Transverse colon (tissue), 4 donors: ENCODE measurements at regions not wholly inside any gene's neighbourhood (a gene's known extent, or its start where the extent isn't known, plus 50 kb on each side); places are given as distances from the start of the nearest gene placed in this dataset.

Experiments
- DNase-seq: peaks from one replicate; pipeline ENCODE4 v3.0.0-alpha.2; 2019
- H3K27ac ChIP-seq, 4 donors: fragments of 200-600 bp; sonication (generic); 2 replicates each; pipeline ENCODE4 v1.5.1; 2016 to 2018; ENCODE audit warnings: inconsistent platforms in 4 of 4
- H3K27me3 ChIP-seq: fragments of 200-600 bp; sonication (generic); 2 replicates; pipeline ENCODE4 v1.5.1; 2017; ENCODE audit warnings: inconsistent platforms
- H3K36me3 ChIP-seq, 4 donors: fragments of 200-600 bp; sonication (generic); 2 replicates each; pipeline ENCODE4 v1.5.1; 2017 to 2019; ENCODE audit warnings: inconsistent platforms in 4 of 4
- H3K4me1 ChIP-seq, 4 donors: fragments of 200-600 bp; sonication (generic); 2 replicates each; pipeline ENCODE4 v1.5.1; 2017 to 2020; ENCODE audit warnings: inconsistent platforms in 4 of 4
- H3K4me3 ChIP-seq, 4 donors: fragments of 200-600 bp; sonication (generic); 1 replicate in 1 of 4; 2 replicates in 3 of 4; pipeline versions ENCODE4 v1.5.1 to v1.6.1; 2017 to 2019; ENCODE audit warnings: inconsistent platforms in 4 of 4
- H3K9me3 ChIP-seq, 2 donors: fragments of 200-600 bp; sonication (generic); 2 replicates each; pipeline ENCODE4 v1.5.1; 2017 to 2019; ENCODE audit warnings: inconsistent platforms in 2 of 2
- CTCF ChIP-seq, 5 experiments: fragments of 200-600 bp in 3 of 5; fragments of 450-650 bp in 2 of 5; sonication (generic) in 3 of 5; IDR thresholded peaks; 1 replicate in 2 of 5; 2 replicates in 3 of 5; pipeline ENCODE4 v1.5.1; 2016 to 2017; ENCODE audit warnings: antibody characterized with exemption in 5 of 5, inconsistent platforms in 3 of 5, mild to moderate bottlenecking in 2 of 5, moderate library complexity in 1 of 5
- EP300 ChIP-seq: sonication (generic); formaldehyde crosslinking; IDR thresholded peaks from one replicate; pipeline ENCODE4 v1.6.1; 2017; ENCODE audit warnings: antibody characterized with exemption, low read depth
- POLR2A ChIP-seq: fragments of 450-650 bp; IDR thresholded peaks from one replicate; pipeline ENCODE4 v1.6.1; 2016; ENCODE audit warnings: antibody characterized with exemption, mild to moderate bottlenecking, moderate library complexity
- POLR2AphosphoS5 ChIP-seq, 3 donors: sonication (generic); formaldehyde crosslinking; IDR thresholded peaks; one replicate each; pipeline ENCODE4 v1.6.1; 2016; ENCODE audit warnings: antibody characterized with exemption in 3 of 3
- WGBS, 2 donors: methylation state at CpG; one replicate each; pipeline ENCODE4 v1.1.5; 2018; ENCODE audit warnings: low coverage in 1 of 2; 5-methylcytosine and 5-hydroxymethylcytosine counted together
- in situ Hi-C, 4 donors: fragments of 200-750 bp; cut with MboI; loops; one replicate each; pipeline versions ENCODE4 v1.15.0 to v1.15.1; 2017; ENCODE audit warnings: low sequenced_read_pairs in 3 of 4, low pct_ligation_motif_present in 1 of 4, low pct_unique_long_range_greater_than_20kb in 1 of 4
- intact Hi-C: fragments of 100-400 bp; cut with DNase I; formaldehyde crosslinking; loops from one replicate; pipeline ENCODE4 v1.15.1; 2023; ENCODE audit warnings: low total_unique reads
- small RNA-seq, 4 donors: library from RNA; depleted of rRNA; stranded (forward); fragments of <200 nt; gene quantifications; one replicate each; pipeline ENCODE3, GENCODE V24; 2016

DNA sequence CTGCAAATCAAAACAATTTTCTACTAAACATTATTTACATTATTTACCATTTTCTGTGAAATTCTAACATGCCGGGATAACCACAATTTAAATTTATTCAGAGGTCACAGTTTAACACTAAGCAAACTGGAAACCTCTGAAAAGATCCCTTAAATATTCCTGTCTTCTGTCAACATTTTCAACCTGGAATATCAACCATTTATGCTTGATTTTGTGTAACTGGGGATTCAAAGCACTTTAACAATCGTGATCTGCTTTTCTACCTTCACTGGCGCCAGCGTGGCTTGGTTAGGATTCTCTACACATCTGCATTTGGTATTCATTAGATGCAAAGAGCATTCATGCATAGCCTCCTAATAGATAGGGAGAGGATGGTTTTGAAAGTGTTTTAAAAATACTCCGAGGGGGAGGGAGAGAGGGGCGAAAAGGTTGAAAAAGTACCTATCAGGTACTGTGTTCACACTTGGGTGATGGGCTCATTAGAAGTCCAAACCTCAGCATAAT lies 59.9 kb upstream of the RAB12 start:
- intact Hi-C loops: no loop called here
- no peaks in the 10 kb centered on the region for H3K36me3 ChIP-seq
- in situ Hi-C loops: no loop called here
- no peak for TF ChIP-seq EP300
- no peak for TF ChIP-seq POLR2AphosphoS5 (IDR thresholded peaks at IDR 0.05)
- no peak for TF ChIP-seq CTCF (IDR thresholded peaks at IDR 0.05)
- H3K4me3 ChIP-seq: no peak overlapping the region
- no peaks in the 10 kb centered on the region for H3K4me1 ChIP-seq
- H3K9me3 ChIP-seq: no peaks in the 10 kb centered on the region
- DNase-seq: no peak
- no peak overlapping the region for H3K27ac ChIP-seq
- H3K27me3 ChIP-seq: no peaks in the 10 kb centered on the region
- 79 to 83% methylated on average over 6 of the region's 6 CpGs for WGBS, 2 donors

GRCh38 chr18:8552151-8552550 lies 57.1 kb upstream of the RAB12 start:
- no peak for TF ChIP-seq POLR2A
- no peak for TF ChIP-seq CTCF (IDR thresholded peaks at IDR 0.05)
- no peak for TF ChIP-seq EP300
- no peak for TF ChIP-seq POLR2AphosphoS5 (IDR thresholded peaks at IDR 0.05)
- in situ Hi-C loops: no loop called here
- H3K27me3 ChIP-seq: no peaks in the 10 kb centered on the region
- H3K4me3 ChIP-seq: no peak overlapping the region
- no peak overlapping the region for H3K27ac ChIP-seq
- WGBS, 2 donors: 62 to 73% methylated on average over 4 of the region's 4 CpGs
- no peaks in the 10 kb centered on the region for H3K36me3 ChIP-seq
- H3K4me1 ChIP-seq: no peaks in the 10 kb centered on the region
- H3K9me3 ChIP-seq: no peaks in the 10 kb centered on the region
- DNase-seq: no peak
- intact Hi-C loops: no loop called here

DNA sequence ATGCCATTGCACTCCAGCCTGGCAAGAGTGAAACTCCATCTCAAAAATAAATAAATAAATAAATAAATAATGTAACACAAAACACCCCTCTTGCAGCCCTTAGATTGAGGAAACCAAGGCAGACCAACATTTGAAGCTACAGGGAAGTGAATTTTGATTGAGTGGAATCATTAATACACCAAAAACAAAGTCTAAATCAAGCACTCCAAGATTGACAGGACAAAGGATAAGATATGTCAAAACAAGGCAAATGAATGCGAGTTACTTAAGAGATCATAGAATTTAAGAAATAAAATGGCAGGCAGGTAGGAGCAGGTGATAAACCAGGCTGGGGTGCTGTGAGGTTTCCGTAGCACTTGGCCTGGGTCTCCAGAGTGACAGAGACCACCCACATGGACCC lies 54.9 kb upstream of the RAB12 start:
- in situ Hi-C loops (no loop called here), intact Hi-C loops (no loop called here)
- H3K4me3 ChIP-seq: no peak overlapping the region
- H3K27ac ChIP-seq: no peak overlapping the region
- no peaks in the 10 kb centered on the region for H3K9me3 ChIP-seq
- H3K4me1 ChIP-seq: no peaks in the 10 kb centered on the region
- DNase-seq: no peak
- TF ChIP-seq CTCF (IDR thresholded peaks at IDR 0.05) (no peak), POLR2AphosphoS5 (IDR thresholded peaks at IDR 0.05) (no peak), EP300 (no peak), POLR2A (no peak)
- 59 to 94% methylated on average over 2 of the region's 2 CpGs for WGBS, 2 donors
- no peaks in the 10 kb centered on the region for H3K27me3 ChIP-seq
- H3K36me3 ChIP-seq: no peaks in the 10 kb centered on the region

DNA sequence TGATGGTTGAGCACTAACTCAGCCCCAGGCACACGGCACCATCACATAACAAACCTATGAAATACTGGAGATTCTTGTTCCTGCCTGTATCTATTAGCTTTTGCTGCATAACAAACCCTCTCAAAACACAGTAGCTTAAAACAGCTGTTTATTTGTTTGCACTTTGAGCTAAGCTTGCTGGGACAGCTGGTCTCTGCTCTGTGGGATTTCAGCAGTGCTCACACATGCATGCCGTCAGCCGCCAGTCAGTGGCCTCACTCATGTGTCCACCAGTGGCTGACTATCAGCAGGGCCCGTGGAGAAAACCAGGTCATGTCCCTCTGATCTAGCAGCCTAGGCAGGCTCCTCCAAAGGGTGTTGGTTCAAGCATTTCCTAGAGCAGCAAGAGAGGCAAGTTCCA lies 52.8 kb upstream of the RAB12 start:
- in situ Hi-C loops: no loop called here
- H3K27ac ChIP-seq: no peak overlapping the region
- no peaks in the 10 kb centered on the region for H3K27me3 ChIP-seq
- H3K36me3 ChIP-seq: no peaks in the 10 kb centered on the region
- TF ChIP-seq POLR2AphosphoS5 (IDR thresholded peaks at IDR 0.05): no peak
- TF ChIP-seq EP300: no peak
- no peak for TF ChIP-seq CTCF (IDR thresholded peaks at IDR 0.05)
- no peak for TF ChIP-seq POLR2A
- WGBS, 2 donors: 73 to 80% methylated on average over 1 to 4 of the region's 4 CpGs
- intact Hi-C loops: no loop called here
- H3K9me3 ChIP-seq: no peaks in the 10 kb centered on the region
- no peaks in the 10 kb centered on the region for H3K4me1 ChIP-seq
- H3K4me3 ChIP-seq: no peak overlapping the region
- DNase-seq: no peak

Small RNAs in the stretch of these regions (small RNA-seq; reads per million reads assigned to genes)
- gene RN7SL50P: 0 reads per million in 4 donors
